ENCODE measurements at regions not wholly inside any gene's neighbourhood (a gene's known extent, or its start where the extent isn't known, plus 50 kb on each side); places are given as distances from the start of the nearest gene placed in this dataset.

DNA sequence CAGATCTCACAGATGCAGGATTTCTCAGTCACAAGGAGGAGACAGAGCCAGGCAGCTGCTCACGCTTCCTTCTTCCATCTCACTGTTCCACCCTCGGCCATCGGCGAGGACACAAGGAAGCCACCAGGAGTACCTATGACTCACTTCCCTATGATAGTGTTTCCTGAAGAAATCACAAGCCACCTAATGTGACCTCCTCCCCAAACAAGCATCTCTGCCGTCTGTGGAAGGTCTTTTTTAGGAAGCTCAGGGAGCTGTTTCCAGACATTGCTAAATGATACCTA, 672.7 kb downstream of the TBC1D22A start:
- Histone ChIP-seq H2AK9ac (replicated peaks; ENCODE audit: low read depth, low read length, poor library complexity) (no peak overlapping the region), H4K5ac (ENCODE audit: low read depth, low read length) (no peak overlapping the region), H3K36me3 (ENCODE audit: control insufficient read depth, insufficient read depth, low read length) (no peaks in the 10 kb centered on the region), H3K4me2 (ENCODE audit: low read depth, low read length) (no peak overlapping the region), H3K18ac (ENCODE audit: low read depth, low read length) (no peak overlapping the region), H2BK120ac (ENCODE audit: low read depth, low read length) (no peak overlapping the region), H4K20me1 (ENCODE audit: insufficient read depth, low read length) (no peaks in the 10 kb centered on the region), H4K8ac (ENCODE audit: low read depth in 2 of 2, low read length in 2 of 2) (no peak overlapping the region), H3K4me3 (ENCODE audit: insufficient read depth, low read depth, low read length) (no peak overlapping the region), H3K4ac (ENCODE audit: low read depth, low read length) (no peak overlapping the region), H2BK20ac (ENCODE audit: low read depth, low read length) (no peak overlapping the region), H3K23ac (ENCODE audit: low read depth, low read length) (no peak overlapping the region), H3K9me3 (ENCODE audit: control insufficient read depth, insufficient read depth, low read length) (peaks cover 33% of the 10 kb centered on the region), H2BK5ac (ENCODE audit: low read depth, low read length, poor library complexity, severe bottlenecking) (no peak overlapping the region), H2AK5ac (ENCODE audit: low read depth, low read length) (no peak overlapping the region), H2BK15ac (ENCODE audit: low read depth, low read length) (no peak overlapping the region), H3K56ac (ENCODE audit: extremely low read depth, insufficient read depth, low read length) (no peak overlapping the region), H3K4me1 (ENCODE audit: control insufficient read depth, insufficient read depth, low read length) (no peaks in the 10 kb centered on the region), H3K27ac (ENCODE audit: insufficient read depth, low read length) (no peak overlapping the region), H3K9ac (ENCODE audit: low read depth, low read length) (no peak overlapping the region), H3K79me1 (ENCODE audit: low read depth in 1 of 2, low read length in 2 of 2) (no peaks in the 10 kb centered on the region), H3K27me3 (ENCODE audit: control insufficient read depth, insufficient read depth, low read length) (no peaks in the 10 kb centered on the region), H4K91ac (ENCODE audit: insufficient read depth, low read depth, low read length) (no peak overlapping the region), H3K14ac (replicated peaks; ENCODE audit: low read depth, low read length) (no peak overlapping the region), H3K9me1 (ENCODE audit: insufficient read depth, low read length) (no peaks in the 10 kb centered on the region), H2AFZ (replicated peaks; ENCODE audit: low read length, poor library complexity) (no peak overlapping the region)
- dilution Hi-C loops (cut with HindIII; ENCODE audit: low sequenced_read_pairs, unreplicated experiment) (no loop called here), intact Hi-C loops (cut with micrococcal nuclease) (no loop called here), in situ Hi-C loops (cut with MboI; ENCODE audit: low sequenced_read_pairs) (no loop called here)
- BruUV-seq (replicated peaks), result no TSS peak
- DNase-seq, result no peak
- POLR2A ChIA-PET (ENCODE audit: unreplicated experiment), result no interaction called here
- no peak for ATAC-seq (ENCODE audit: low read depth)
- no CpG with 5 or more reads among the region's 5 CpGs for WGBS, 2 experiments (ENCODE audit: extremely low coverage in 2 of 2, insufficient read length in 1 of 2)
- no peak for TF ChIP-seq RCOR1 (IDR thresholded peaks at IDR 0.05; ENCODE audit: insufficient replicate concordance, low read length)
- no peak for TF ChIP-seq MAZ (IDR thresholded peaks at IDR 0.05; ENCODE audit: borderline replicate concordance, low read depth, low read length)
- TF ChIP-seq POLR2A (IDR thresholded peaks at IDR 0.05; ENCODE audit: low read depth, low read length), result no peak
- no peak for TF ChIP-seq CHD1 (IDR thresholded peaks at IDR 0.05; ENCODE audit: low read depth, low read length)
- CTCF ChIA-PET, result no interaction called here

All from IMR-90 (cell line).